Coronary artery (tissue), 2 donors: ENCODE measurements at regions not wholly inside any gene's neighbourhood (a gene's known extent, or its start where the extent isn't known, plus 50 kb on each side); places are given as distances from the start of the nearest gene placed in this dataset.
"Not testable (repeated sequence)": the region's sequence is repeated elsewhere in the genome, so short reads cannot be mapped to it uniquely, and the experiment has no call there.

ENCODE experiments used
- DNase-seq: peaks from one replicate; pipeline ENCODE4 v3.0.0-alpha.2; 2017; ENCODE audit warnings: low spot score
- H3K27ac ChIP-seq, 2 donors: fragments of 200-600 bp; sonication (generic); one replicate each; pipeline ENCODE4 v1.5.1; 2016 to 2019
- H3K4me3 ChIP-seq: fragments of 200-600 bp; sonication (generic); 2 replicates; pipeline ENCODE4 v1.5.1; 2016; ENCODE audit warnings: mild to moderate bottlenecking, moderate library complexity
- CTCF ChIP-seq: fragments of 200-600 bp; sonication (generic); IDR thresholded peaks from one replicate; pipeline ENCODE4 v1.5.1; 2019; ENCODE audit warnings: antibody characterized with exemption

DNA sequence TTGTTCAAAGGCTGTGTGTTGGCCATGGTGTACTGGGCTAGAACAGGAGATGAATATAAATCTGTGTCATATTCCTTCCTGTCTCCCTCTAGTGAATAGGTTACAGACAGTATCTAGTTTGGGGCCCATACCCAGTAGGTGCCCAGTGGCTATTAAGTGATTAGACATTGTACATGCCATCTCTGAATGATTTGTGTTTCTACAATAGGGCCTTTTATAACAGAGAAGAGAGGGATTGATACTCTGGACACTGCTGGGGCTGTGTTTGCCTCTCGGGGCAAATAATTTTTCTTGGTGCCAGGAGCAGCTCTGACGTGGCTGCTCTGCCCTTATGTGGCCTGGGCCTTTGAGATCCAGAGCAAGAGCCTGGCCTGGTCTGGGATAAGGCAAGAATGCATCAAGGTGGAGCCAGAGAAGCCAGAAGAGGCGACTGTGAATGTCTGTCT lies 403.1 kb downstream of the SPRY2 start:
- no peak for DNase-seq
- TF ChIP-seq CTCF, result no peak
- Histone ChIP-seq H3K27ac (peak overlapping the region; percentile 80 to 90), H3K4me3 (no peak overlapping the region)

GRCh38 chr13:79937311-79937710 lies 403.6 kb downstream of the SPRY2 start:
- Histone ChIP-seq H3K27ac (peak overlapping the region; percentile 80 to 90), H3K4me3 (no peak overlapping the region)
- DNase-seq, result no peak
- TF ChIP-seq CTCF, result no peak

DNA sequence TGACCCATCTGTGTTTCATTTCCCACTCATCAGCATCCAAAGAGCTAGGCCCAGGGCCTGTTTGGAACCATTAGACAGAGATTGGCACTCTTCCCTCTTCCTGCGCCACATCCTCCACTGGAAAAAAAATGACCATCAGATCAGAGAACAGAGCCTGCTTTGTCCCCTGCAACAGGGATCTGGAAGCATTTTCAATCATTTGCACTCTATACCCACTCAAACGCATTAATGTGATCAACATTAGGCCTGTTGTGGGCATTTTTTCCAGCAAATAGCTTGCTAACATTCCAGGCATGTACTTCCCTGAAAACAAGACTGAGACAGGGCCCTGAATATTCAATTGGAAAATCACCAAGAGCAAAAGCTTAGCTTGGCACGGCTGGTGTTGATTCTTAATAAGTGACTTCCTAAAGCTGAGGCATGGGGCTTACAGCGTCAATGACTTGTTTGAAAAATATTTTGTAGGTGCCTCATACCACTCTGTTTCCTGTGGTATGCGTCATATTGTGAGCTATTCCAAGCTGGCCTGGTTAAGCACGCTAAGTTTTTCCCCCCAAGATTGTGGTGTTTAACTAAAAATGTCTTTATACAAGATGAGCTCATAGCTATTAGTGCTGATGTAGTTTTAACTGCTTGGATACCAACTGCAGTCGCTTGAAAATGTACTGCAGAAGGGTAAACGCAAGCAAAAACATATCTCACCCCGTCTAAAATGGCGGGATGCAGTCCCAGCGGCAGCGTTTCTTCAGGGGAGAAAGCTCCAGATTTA lies 404.4 kb downstream of the SPRY2 start:
- H3K27ac ChIP-seq, result peak overlapping the region; percentile 80 to 90
- no peak for TF ChIP-seq CTCF
- DNase-seq, result no peak
- H3K4me3 ChIP-seq, result no peak overlapping the region

GRCh38 chr13:79935121-79935520 lies 405.8 kb downstream of the SPRY2 start:
- no peak for DNase-seq

GRCh38 chr13:79933389-79933788 lies 407.5 kb downstream of the SPRY2 start:
- no peak for TF ChIP-seq CTCF
- no peak for DNase-seq
- Histone ChIP-seq H3K27ac (no peak overlapping the region), H3K4me3 (no peak overlapping the region)

More at GRCh38 chr13:79935121-79935520, 405.8 kb downstream of the SPRY2 start:
- no peak overlapping the region for H3K4me3 ChIP-seq
- no peak for TF ChIP-seq CTCF
- peak overlapping the region in 1 of 2 donors; percentile 80 for H3K27ac ChIP-seq

DNA sequence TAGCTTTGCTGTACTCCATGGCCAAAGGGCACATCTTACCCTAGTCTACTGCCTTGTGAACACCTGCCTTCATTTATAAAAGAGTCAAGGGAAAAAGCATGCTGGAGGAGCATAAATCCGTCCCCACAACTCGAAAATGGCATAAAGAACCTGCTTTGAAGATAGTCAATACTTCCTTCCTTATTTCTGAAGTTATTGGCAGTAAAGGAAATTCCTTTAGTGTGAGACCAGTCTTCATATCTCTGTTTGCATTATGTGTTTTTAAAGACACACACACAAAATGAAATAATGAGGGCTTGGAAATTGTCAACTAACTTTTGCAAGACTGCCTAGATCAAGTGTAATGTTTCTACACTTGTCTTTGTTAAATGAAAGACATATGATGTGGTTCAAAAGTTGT lies 408.4 kb downstream of the SPRY2 start:
- H3K4me3 ChIP-seq, result no peak overlapping the region
- H3K27ac ChIP-seq, result no peak overlapping the region
- DNase-seq, result no peak
- TF ChIP-seq CTCF, result no peak

DNA sequence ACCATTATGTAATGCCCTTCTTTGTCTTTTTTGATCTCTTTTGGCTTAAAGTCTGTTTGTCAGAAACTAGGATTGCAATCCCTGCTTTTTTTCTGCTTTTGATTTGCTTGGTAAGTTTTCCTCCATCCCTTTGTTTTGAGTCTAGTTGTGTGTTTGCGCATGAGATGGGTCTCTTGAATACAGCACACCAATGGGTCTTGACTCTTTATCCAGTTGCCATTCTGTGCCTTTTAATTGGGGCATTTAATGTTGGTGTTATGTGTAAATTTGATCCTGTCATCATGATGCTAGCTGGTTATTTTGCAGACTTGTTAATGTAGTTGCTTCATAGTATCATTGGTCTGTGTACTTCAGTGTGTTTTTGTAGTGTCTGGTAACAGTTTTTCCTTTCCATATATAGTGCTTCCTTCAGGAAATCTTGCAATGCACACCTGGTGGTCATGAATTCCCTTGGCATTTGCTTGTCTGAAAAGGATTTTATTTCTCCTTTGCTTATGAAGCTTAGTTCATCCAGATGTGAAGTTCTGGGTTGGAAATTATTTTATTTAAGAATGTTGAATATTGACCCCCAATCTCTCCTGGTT lies 416.9 kb downstream of the SPRY2 start:
- H3K4me3 ChIP-seq, DNase-seq, H3K27ac ChIP-seq: not testable (repeated sequence)
